Astrocyte (in vitro differentiated cells and primary cell): ENCODE measurements at regions not wholly inside any gene's neighbourhood (a gene's known extent, or its start where the extent isn't known, plus 50 kb on each side); places are given as distances from the start of the nearest gene placed in this dataset.
"Not testable (repeated sequence)": the region's sequence is repeated elsewhere in the genome, so short reads cannot be mapped to it uniquely, and the experiment has no call there.

Experiments
- CTCF ChIP-seq: IDR thresholded peaks from 2 replicates; pipeline ENCODE4 v1.5.1; 2011; ENCODE audit warnings: low read depth, mild to moderate bottlenecking, inconsistent platforms, low read length, moderate library complexity; ENCODE audit not compliant: insufficient read depth
- EZH2 ChIP-seq: IDR thresholded peaks from 2 replicates; pipeline ENCODE4 v1.6.1; 2012; ENCODE audit warnings: mild to moderate bottlenecking, low read length, inconsistent platforms; ENCODE audit not compliant: insufficient read depth

- TF ChIP-seq CTCF, EZH2: not testable (repeated sequence)
These were observed 200.8 kb downstream of the GJA1 start for GRCh38 chr6:121636217-121636616.
